Fibroblast of skin of right biceps (primary cell): ENCODE measurements at regions not wholly inside any gene's neighbourhood (a gene's known extent, or its start where the extent isn't known, plus 50 kb on each side); places are given as distances from the start of the nearest gene placed in this dataset.
"Not testable (repeated sequence)": the region's sequence is repeated elsewhere in the genome, so short reads cannot be mapped to it uniquely, and the experiment has no call there.

Source experiments
- DNase-seq: peaks from one replicate; pipeline ENCODE4 v3.0.0-alpha.2; 2013

DNA sequence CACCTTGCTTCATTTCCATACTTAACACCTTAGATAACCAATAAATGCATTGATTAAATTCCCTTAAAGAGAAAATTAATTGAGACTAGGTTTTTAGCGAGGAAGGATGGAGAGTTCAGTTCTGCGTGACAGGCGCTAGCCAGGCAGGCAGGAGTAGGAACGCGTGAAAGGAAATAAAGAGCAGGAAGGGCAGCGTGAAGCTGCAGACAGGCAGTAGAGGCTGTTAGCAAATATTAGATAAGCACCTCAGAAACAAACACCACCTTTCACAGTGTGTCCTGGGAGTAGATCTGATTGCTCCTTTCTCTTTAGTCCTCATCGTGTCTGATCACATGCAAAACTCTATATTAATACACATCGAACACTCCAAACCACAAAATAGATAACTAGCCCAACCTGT, 282.7 kb upstream of the ADGRL2 start:
- DNase-seq, result no peak

DNA sequence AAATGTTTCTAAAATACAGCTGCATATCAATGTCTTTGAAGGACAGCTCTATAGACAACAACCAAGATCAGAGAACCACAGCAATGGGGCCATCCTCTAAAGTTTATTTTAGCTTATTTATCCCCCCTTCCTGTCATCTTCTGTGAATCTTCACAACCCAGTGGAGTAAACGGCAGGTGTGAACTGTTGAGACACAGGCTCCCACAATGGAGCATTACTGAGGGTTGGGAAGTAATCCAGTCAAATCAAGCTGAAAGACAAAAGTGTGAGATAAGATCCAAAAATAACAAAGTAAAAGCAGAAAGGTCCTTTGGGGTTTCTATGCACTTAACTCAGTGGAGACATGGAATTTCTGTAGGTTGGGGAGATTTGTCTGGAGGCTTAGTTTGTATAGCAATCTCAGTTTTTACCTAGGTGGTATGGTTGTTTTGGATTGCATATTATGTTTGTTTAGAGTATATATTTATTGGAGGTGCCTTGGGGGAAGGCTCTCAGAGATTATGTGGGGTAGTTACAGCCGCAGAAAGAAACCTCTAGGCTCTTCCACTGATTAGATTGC, 286.9 kb upstream of the ADGRL2 start:
- peak; percentile 3 for DNase-seq

DNA sequence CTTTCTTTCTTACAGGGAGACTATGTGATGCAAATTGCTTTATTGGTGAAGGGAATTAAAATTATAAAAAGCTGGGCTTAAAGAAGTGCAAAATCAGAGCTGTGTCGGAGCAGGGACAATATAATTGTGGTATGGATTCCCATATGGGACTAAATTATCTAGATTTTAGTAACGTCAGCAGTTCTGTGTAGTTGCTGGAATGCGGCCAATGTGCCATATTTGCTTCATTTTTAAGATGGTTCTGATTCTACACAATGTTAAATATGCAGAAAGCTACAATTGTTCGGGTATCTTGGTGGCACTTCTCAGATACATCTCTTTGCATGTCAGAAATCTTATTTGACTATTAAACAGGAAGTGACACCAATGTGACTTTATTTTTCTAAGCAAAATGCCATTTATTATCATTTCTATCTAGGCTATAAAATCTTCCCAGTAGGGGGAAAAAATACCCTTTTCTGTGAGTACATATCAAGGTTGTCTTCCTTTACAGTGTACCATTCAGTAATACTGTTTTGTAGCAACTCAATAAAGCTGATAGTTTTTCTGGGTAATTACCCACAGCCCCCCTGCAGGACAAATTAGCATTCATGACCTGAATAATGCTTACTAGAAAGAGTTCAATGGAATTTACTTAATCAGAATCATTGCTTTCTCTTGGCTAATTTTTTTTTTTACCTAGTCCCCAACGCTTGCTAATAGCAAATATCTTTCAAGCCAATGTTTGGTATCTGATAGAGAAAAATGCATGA, 288.3 kb upstream of the ADGRL2 start:
- DNase-seq, result peak; percentile 38

DNA sequence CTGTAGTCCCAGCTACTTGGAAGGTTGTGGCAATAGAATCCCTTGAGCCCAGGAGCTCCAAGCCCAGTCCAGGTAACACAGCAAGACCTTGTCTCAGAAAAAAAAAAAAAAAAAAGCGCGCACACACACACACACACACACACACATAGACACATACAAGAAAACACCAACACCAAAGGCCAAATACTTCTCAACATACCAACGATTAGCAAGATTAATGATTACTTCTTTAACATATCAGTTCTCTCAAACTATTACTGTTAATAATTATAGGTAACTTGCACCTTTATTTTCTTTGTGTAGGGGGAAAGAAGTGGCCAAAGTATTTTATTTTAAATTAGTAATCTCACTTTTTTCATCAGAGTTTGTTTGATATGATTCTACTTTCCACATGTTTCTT, 289.5 kb upstream of the ADGRL2 start:
- DNase-seq, result no peak

DNA sequence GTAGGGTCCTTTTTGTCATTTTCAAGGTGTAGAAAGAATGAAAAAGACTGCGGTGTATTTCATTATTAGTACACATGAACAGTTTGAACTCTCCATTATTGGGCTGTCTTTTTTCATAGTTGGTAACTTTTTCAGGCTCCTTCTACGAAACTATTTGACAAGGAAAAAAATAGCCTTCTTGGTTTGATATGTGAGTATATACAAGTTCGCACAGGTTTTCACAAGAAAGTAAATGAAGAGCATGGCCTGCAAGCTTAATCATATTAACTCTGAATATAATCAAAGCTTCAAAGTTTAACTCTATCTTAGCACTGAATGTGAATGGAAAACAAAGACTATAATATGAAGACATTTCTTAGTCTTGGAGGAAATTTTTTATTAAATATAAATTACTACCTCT, 290.0 kb upstream of the ADGRL2 start:
- no peak for DNase-seq

DNA sequence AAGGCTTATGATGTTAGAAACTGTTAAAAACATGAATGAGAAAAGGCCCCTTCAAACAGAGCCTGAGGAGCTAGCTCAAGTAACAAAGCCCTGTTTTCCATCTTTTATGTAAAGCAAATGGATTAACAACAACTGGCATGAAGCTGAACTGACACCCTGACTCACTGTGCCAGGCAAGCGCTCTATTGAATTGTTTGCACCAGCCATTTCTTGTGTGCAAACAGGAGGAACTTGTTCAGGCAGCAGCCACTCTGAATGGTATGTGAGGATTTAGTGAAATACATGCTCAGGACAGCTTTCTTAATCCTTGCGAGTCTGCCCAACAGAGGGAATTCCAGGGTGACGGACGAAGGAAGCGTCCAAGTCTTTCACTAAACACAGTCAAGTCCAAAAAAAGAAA, 291.1 kb upstream of the ADGRL2 start:
- no peak for DNase-seq

DNA sequence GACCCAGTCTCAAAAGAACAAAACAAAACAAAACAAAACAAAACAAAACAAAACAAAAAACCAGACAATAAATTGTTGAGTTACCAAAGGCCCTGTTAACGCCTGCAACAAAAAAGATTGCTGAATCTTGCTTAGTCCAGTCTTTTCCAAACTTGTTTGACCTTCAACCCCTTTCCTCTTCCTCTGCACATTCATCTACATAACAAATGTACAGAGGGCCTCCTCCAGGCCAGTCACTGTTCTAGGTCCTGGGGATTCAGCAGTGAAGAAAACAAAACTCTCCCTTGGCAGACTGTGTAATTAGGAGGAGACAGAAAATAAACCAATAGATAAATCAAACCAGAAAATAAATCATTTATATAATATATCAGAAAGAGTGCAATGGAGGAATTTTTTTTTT, 294.0 kb upstream of the ADGRL2 start:
- DNase-seq, result no peak

DNA sequence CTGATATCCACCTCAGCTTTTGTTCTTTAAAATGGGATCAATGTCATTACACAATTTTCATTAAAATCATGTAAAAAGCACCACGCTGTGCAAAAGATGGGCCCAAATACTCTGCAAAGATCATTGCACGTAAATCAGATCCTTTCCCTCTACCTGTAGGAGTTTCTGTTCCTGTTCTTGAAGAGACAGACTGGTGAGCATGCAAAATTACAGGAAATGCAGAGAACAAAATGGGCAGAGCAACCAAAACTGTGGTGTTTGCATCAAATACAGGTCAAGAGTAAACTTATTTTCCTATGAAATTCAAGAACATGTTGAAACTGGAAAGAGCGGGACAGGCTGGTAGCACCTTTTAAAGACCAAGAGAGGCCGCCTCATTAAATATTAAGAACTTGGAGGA, 294.9 kb upstream of the ADGRL2 start:
- DNase-seq, result no peak

DNA sequence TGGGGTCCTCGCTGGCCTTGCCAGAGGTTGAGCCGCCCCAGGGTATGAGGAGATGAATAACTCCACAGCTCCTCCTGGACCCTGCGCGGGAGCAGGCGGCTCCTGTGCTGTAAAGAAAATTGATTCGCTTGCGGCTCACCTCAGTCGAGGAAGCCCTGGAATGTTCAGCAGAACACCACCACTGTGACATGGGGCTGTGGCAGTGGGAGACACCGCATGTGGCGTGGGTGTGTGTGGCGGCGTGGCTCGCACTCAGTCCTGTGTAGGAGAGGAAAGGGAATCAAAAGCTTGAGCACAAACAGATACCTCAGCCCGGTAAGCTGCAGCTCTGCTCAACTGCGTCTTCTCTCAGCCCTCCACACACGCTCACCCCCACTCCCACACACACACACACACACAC, 295.9 kb upstream of the ADGRL2 start:
- DNase-seq, result not testable (repeated sequence)

DNA sequence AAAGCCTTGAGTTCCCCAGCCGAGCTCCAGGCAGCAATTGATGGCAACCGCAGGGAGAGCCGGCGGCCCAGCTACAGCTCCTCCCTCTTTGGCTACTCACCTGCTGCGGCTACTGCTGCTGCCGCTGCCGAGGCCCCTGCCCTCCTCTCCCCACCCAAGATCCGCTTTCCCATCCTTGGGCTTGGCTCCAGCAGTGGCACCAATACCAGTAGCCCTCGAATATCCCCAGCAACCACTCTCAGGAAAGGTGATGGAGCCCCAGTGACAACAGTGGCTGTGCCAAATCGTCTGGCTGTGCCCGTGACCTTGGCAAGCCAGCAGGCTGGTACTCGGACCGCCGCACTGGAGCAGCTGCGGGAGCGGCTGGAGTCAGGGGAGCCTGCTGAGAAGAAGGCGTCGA, 298.0 kb upstream of the ADGRL2 start:
- DNase-seq, result not testable (repeated sequence)

DNA sequence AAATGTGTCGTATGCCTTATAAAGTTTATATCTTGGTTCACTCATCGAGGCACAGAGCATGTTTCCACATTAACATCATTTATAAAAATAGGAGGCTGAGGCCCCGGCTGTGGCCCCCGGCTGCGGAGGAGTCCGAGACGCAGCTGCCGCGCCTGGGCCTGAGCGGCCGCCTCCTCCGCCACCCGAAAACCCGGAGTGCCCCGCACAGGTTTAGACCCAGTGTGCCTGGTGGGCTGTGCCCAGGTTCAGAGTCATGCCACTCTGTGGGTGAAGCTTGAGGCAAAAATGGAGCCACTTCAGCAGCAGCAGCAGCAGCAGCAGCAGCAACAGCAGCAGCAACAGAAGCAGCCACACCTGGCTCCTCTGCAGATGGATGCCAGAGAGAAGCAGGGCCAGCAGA, 299.2 kb upstream of the ADGRL2 start:
- DNase-seq, result not testable (repeated sequence)

DNA sequence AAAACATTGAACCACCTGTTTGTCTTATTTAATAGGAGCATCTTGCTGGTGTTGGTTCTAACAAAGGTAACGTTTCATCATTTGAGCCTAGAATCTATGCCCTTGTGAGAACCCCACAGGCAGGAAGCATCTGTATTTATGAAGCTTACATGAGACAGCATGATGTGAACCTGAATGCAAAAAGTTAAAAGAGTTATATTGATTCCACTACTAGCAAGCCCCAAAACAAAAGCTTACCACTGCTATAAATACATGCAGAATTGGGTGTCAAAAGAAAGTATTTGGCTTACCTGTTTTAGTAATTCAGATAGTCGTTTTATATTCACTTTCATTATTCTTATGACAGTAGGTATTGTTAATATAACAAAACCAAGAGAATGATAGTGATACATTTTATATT, 301.2 kb upstream of the ADGRL2 start:
- DNase-seq, result no peak

DNA sequence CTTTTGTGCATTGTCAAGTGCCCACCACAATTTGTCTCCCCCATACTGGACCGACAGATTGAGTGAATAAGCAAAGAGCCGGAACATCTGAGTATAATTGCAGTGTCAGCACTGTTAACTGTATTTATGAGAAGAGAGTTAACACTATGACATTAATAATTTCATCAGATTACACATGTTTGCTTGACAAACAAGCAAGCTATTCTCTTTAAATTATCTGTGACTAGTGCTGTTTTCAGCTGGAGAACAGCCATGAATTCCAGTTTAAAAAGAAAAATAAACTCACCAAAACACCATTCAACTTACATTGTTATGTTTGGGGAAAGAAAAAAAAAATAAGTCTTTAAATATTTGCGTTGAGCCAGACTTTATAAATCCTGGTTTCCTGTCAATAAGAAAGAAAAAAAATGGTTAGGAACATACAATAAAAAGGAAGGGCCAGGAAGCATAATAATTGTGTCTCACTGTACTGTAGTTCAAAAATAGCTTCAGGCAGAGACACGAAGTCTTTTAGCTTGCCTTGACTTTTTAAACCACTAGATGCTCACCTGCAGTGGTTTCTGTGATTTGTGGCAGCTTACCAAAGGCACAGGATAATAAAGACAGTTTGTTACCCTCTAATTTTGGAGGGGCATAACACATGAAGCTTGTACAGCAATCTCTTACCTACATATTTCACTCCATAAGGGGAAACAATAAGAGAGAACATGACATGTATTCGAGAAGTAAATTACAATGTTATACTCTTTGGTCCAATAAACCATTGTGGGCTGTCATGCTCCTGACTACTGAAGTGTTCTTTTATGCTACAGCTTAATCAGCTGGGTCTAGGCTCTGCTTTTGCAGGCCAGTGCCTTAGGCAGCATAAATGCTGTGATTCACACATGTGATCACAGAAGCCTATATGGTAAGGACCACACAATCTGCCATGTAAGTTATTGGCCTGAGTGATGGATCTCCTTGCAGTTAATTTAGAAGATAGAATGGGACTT, 302.0 kb upstream of the ADGRL2 start:
- DNase-seq, result peak; percentile 51

DNA sequence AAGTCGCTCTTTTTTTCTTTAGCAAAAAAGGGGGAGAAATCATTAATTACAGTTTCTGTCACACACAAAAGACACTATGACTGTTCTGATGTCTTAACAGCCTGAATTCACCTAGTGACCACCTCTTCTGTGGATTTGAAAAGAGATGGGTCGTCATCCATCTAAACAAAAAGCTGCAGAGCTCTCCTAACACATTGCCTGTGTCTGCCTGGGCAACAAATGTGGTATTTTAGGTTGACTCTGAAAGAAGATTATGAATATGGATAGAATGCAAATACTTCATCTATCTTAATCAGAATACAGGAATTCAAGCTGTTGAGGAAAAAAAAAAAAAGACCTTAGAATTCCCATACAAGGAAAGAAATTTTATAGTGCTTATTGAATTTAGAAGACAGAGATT, 304.4 kb upstream of the ADGRL2 start:
- DNase-seq, result no peak

DNA sequence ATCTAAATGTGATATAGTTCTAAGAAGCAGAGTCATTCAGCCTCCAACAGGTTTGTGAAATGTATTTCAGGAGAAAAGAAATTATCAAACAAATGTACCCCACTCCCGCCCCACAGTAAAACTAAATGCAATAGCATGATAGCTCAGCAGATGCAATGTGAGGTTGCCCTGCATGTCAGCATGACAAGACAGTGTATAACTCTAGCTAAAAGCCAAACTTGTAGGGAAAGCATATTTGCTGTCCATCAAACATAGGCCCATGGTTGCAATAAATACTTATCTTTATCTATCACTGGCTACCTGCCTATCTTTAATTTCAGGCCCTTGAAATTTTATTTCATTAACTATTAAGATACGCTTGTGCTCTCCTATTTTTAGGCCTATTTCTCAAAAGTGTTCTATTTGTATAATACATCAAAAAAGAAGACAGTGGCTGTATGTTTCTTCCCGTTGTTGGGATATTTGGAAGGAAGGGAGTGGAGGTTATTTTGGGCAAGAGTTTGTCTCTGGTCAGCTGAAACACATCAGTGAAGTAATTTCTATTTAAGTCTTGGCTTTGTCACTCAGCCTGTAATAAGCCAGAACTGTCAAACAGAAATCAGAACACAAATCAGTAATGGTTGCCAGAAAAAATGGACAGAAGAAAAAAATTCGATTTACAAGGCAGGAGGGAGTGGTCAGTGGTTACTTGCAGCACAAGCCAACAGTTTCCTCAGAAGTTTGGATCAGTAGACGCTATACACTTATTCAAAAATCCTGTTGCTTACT, 307.4 kb upstream of the ADGRL2 start:
- DNase-seq, result no peak

DNA sequence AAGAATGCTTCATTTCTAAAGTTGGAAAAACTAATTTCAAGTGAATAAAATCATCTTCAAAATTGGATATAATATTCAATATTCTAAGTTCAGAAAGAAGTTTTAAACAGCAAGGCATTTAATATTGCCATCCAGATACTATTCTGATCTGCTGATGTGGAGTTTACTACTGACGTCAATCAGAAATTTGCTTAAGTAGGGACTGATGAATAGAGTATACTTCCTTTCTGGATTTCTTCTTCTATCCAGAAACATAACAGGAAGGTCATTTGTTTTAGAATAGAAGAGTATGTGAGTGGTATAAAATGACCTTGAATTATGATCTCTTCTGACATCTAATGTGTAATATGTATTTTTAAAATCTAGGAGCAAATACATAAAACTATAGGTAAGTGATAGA, 308.1 kb upstream of the ADGRL2 start:
- no peak for DNase-seq

DNA sequence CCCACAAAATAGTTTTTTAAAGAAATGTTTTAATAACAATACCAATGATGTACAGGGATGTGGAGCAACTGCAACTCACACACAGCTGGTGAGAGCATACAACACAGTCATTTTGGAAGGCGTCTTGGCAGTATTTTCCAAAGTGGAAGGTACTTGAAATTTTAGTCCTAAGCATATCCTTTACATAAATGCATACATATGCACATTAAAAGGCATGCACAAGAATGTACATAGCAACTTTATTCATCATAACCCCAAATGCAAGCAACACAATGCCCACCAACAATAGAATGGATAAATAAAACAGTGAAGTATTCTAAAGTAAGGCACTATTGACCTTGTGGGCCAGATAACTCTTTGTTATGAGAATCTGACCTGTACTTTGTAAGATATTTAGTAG, 310.1 kb upstream of the ADGRL2 start:
- no peak for DNase-seq

DNA sequence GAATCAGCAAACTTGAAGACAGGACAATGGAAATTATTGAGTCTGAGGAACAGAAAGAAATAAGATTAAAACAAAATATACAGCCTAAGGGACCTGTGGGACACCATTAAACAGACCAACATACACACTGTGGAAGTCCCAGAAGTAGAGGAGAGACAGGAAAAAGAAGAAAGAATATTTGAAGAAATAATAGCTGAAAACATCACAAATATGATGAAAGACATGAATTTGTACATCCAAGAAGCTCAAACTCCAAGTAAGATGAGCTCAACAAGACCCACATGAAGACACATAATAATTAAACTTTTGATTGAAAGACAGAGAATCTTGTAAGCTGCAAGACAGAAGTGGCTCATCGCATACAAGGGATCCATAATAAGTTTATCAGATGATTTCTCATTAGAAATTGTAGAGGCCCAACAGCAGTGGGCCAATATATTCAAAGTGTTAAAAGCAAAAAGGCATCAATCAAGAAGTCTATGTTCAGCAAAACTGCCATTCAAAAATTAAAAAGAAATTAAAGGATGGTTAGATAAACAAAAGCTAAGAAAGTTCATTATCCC, 311.3 kb upstream of the ADGRL2 start:
- no peak for DNase-seq

DNA sequence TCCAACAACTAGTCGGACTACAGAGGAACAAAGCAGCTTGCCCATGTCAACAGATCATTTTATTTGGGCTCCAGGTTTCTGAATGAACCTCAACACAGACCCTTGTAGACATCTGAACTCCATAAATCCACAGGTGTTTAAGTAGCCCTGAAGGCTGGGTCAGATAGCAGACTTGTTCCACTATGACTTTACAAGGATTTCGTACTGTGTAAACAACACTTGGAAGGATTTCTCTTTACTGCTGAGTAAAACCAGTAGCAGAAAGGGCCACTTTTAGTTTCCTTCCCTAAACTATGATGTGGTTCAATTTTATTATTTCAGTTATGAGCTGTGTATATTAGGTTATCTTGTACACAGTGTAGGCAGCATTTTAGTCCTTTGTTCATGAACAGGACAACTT, 316.4 kb upstream of the ADGRL2 start:
- no peak for DNase-seq

DNA sequence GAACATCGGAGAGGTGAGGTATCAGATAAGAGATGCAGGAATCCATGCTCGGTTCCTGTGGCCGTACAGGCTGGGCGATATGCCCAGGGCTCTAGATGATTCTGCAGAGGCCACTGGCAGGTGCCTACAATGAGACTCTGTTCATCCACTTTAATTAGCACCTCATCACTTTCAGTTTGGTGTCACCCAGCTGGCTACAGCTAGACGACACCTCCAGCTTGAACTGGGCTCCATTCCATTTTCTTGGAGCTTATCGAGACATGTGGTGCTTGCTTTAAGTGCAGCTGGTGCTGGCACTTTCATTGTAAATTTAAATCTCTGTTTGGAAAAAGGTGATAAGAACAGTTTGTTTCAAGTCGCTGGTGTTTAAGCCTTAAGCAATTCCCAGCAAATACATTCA, 322.5 kb upstream of the ADGRL2 start:
- DNase-seq, result no peak

DNA sequence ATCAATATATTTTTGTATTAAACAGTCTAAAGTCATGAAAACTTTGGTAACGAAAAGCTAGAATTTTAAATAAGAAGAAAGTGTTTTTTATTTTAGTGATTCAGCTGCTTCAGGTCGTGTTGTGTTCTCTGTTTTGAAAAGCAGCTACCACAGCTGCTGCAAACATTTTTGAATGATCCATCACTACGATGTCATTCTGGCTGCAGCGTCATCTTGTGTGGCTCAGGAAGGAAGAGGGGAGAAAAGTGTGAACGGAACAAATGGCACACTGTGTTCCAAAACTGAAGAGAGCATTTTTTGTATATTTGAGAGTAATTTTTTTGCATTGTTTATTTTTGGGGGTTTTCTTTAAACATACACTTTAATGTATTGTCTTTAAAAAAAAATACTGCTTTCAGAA, 323.0 kb upstream of the ADGRL2 start:
- peak; percentile 35 for DNase-seq

DNA sequence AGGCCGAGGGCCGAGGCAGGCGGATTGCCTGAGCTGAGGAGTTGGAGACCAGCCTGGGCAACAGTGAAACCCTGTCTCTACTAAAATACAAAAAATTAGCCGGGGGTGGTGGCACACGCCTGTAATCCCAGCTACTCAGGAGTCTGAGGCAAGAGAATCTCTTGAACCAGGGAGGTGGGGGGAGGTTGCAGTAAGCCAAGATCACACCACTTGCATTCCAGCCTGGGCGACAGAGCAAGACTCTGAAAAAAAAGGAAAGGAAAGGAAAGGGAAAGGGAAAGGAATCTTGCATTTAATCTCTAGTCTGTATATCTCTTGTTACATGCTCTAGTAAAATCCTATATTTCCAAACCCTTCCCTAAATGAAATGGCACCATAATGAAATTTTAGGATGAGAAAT, 328.3 kb upstream of the ADGRL2 start:
- no peak for DNase-seq

DNA sequence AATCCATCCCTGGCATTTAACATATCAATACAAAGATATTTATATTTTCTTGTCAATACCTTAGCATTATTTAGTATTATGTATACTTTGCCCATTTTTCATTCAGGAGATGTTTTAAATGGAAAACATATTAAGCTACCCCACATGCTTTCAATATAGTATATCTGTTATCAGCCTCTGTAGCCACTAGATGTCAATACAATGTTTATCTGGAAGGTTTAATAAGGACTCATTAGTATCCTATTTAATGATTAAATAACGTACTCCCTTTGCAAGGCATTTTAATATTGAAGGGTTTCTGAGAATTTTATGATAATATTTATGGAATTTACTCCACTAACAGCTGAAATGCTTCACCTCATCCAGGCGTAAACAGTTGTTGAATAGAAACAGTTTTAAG, 329.5 kb upstream of the ADGRL2 start:
- no peak for DNase-seq
